Spleen (tissue), 7 donors: ENCODE measurements at regions not wholly inside any gene's neighbourhood (a gene's known extent, or its start where the extent isn't known, plus 50 kb on each side); places are given as distances from the start of the nearest gene placed in this dataset.

Source experiments
- CTCF ChIP-seq, 11 experiments: fragments of 200-600 bp in 7 of 11; fragments of 450-650 bp in 4 of 11; sonication (generic) in 4 of 11; IDR thresholded peaks in 8 of 11; conservative IDR thresholded peaks in 3 of 11; 1 replicate in 7 of 11; 2 replicates in 4 of 11; pipeline versions ENCODE4 v1.4.0 to v1.8.0; 2016 to 2021; ENCODE audit warnings: antibody characterized with exemption in 11 of 11, inconsistent platforms in 4 of 11, mild to moderate bottlenecking in 1 of 11
- POLR2A ChIP-seq, 3 donors: fragments of 450-650 bp; IDR thresholded peaks; one replicate each; pipeline ENCODE4 v1.5.1; 2017; ENCODE audit warnings: antibody characterized with exemption in 3 of 3, mild to moderate bottlenecking in 1 of 3
- POLR2AphosphoS5 ChIP-seq, 3 donors: sonication (generic); formaldehyde crosslinking; IDR thresholded peaks; one replicate each; pipeline ENCODE4 v1.5.1; 2017; ENCODE audit warnings: antibody characterized with exemption in 3 of 3
- donor health status: DM: no; HTN: no; CAD: no; lungs with moderate emphysema.
- donor health status: DM: no; HTN: no; CAD: no.
- donor health status: DM: no; HTN: no; CAD: no.

- no peak for TF ChIP-seq CTCF (IDR thresholded peaks at IDR 0.05 in 8 of 11, conservative IDR thresholded peaks at IDR 0.05 in 3 of 11)
- no peak for TF ChIP-seq POLR2A (IDR thresholded peaks at IDR 0.05)
- no peak for TF ChIP-seq POLR2AphosphoS5 (IDR thresholded peaks at IDR 0.05)
Observed at GRCh38 chr11:23181022-23181807, 320.9 kb upstream of the CCDC179 start.
